ENCODE measurements at regions not wholly inside any gene's neighbourhood (a gene's known extent, or its start where the extent isn't known, plus 50 kb on each side); places are given as distances from the start of the nearest gene placed in this dataset.

GRCh38 chr9:121556580-121556979 is 56.9 kb upstream of the GGTA1 start:
- Histone ChIP-seq H3K27ac (ENCODE audit: low read depth, low read length) (peak overlapping the region; percentile 21), H3K27me3 (ENCODE audit: control insufficient read depth, insufficient read depth, low read length) (peaks cover 19% of the 10 kb centered on the region), H3K4me3 (ENCODE audit: low read depth, low read length) (no peak overlapping the region), H3K9me3 (ENCODE audit: control insufficient read depth, insufficient read depth, low read length) (no peaks in the 10 kb centered on the region; the same call in 1 of the 2 replicates)
- no peak for TF ChIP-seq CTCF (IDR thresholded peaks at IDR 0.05; ENCODE audit: low read depth, low read length)
- POLR2A ChIA-PET = interaction anchor here (0.6 to 2.0 kb wide), 3 partner anchors 10 to 211 kb away, joined by 3 to 9 read pairs (median 4); no protein-coding TSS in a partner anchor
- DNase-seq (ENCODE audit: low read depth, low spot score) = peak; percentile 88
- CTCF ChIA-PET = interaction anchor here (0.9 to 2.6 kb wide), 7 partner anchors 10 to 542 kb away, joined by 3 to 17 read pairs (median 4); no protein-coding TSS in a partner anchor

GRCh38 chr9:121557581-121558447 is 58.2 kb upstream of the GGTA1 start:
- Histone ChIP-seq H3K27ac (ENCODE audit: low read depth, low read length) (peak overlapping the region; percentile 85), H3K9me3 (ENCODE audit: control insufficient read depth, insufficient read depth, low read length) (no peaks in the 10 kb centered on the region; the same call in 1 of the 2 replicates), H3K27me3 (ENCODE audit: control insufficient read depth, insufficient read depth, low read length) (peaks cover 9% of the 10 kb centered on the region), H3K4me3 (ENCODE audit: low read depth, low read length) (0 out of 2 replicates have a peak overlapping the region, but pooled peaks have one; percentile 13)
- DNase-seq (ENCODE audit: low read depth, low spot score) = peak; percentile 71
- no peak for TF ChIP-seq CTCF (IDR thresholded peaks at IDR 0.05; ENCODE audit: low read depth, low read length)
- CTCF ChIA-PET = interaction anchor here (0.5 to 2.6 kb wide), 7 partner anchors 10 to 1055 kb away, joined by 3 to 17 read pairs (median 5); no protein-coding TSS in a partner anchor
- POLR2A ChIA-PET = interaction anchor here (0.7 to 2.0 kb wide), 4 partner anchors 12 to 229 kb away, joined by 3 to 9 read pairs (median 4); no protein-coding TSS in a partner anchor

- CTCF ChIA-PET = interaction anchor here (0.5 to 2.6 kb wide), 2 partner anchors 9 to 12 kb away, joined by 7 to 17 read pairs; no protein-coding TSS in a partner anchor
- DNase-seq (ENCODE audit: low read depth, low spot score) = no peak
- TF ChIP-seq CTCF (IDR thresholded peaks at IDR 0.05; ENCODE audit: low read depth, low read length) = no peak
- peak overlapping the region; percentile 85 for H3K27ac ChIP-seq (ENCODE audit: low read depth, low read length)
- H3K4me3 ChIP-seq (ENCODE audit: low read depth, low read length) = no peak overlapping the region
- POLR2A ChIA-PET = no interaction called here
- H3K9me3 ChIP-seq (ENCODE audit: control insufficient read depth, insufficient read depth, low read length) = no peaks in the 10 kb centered on the region; the same call in 1 of the 2 replicates
- H3K27me3 ChIP-seq (ENCODE audit: control insufficient read depth, insufficient read depth, low read length) = peaks cover 7% of the 10 kb centered on the region
These were observed 58.8 kb upstream of the GGTA1 start for GRCh38 chr9:121558473-121558872.

- no peak for DNase-seq (ENCODE audit: low read depth, low spot score)
- TF ChIP-seq CTCF (IDR thresholded peaks at IDR 0.05; ENCODE audit: low read depth, low read length) = no peak
- CTCF ChIA-PET = no interaction called here
- POLR2A ChIA-PET = no interaction called here
- H3K27ac ChIP-seq (ENCODE audit: low read depth, low read length) = no peak overlapping the region
- no peak overlapping the region for H3K4me3 ChIP-seq (ENCODE audit: low read depth, low read length)
- H3K9me3 ChIP-seq (ENCODE audit: control insufficient read depth, insufficient read depth, low read length) = no peaks in the 10 kb centered on the region; the same call in 1 of the 2 replicates
- H3K27me3 ChIP-seq (ENCODE audit: control insufficient read depth, insufficient read depth, low read length) = peaks cover 1% of the 10 kb centered on the region
These were observed 59.5 kb upstream of the GGTA1 start for GRCh38 chr9:121559183-121559582.
